ENCODE measurements at regions not wholly inside any gene's neighbourhood (a gene's known extent, or its start where the extent isn't known, plus 50 kb on each side); places are given as distances from the start of the nearest gene placed in this dataset.

GRCh38 chr3:64741341-64741740 lies 53.5 kb upstream of the ADAMTS9 start:
- DNase-seq (ENCODE audit: low read depth) = peak; percentile 18
- Mint-ChIP-seq H3K4me1 (ENCODE audit: low read depth, unreplicated experiment) (peaks cover 18% of the 10 kb centered on the region), H3K27me3 (ENCODE audit: low read depth, unreplicated experiment) (peaks cover 4% of the 10 kb centered on the region), H3K9me3 (ENCODE audit: unreplicated experiment) (peaks cover 4% of the 10 kb centered on the region), H3K36me3 (ENCODE audit: low read depth, unreplicated experiment) (no peaks in the 10 kb centered on the region), H3K4me3 (ENCODE audit: unreplicated experiment) (no peak overlapping the region), H3K27ac (ENCODE audit: unreplicated experiment) (no peak overlapping the region)
- Histone ChIP-seq H3K27me3 (ENCODE audit: insufficient read depth, low read length) (no peaks in the 10 kb centered on the region), H3K79me2 (ENCODE audit: insufficient read depth, low read length) (no peaks in the 10 kb centered on the region), H3K27ac (ENCODE audit: low read depth, low read length) (no peak overlapping the region), H3K9me3 (ENCODE audit: insufficient read depth, low read depth, low read length) (no peaks in the 10 kb centered on the region), H3K4me3 (ENCODE audit: insufficient read depth, low read depth, low read length) (no peak overlapping the region), H3K4me2 (ENCODE audit: low read length) (no peak overlapping the region), H3K36me3 (ENCODE audit: insufficient read depth, low read length) (no peaks in the 10 kb centered on the region), H3K9ac (ENCODE audit: low read length) (no peak overlapping the region), H2AFZ (ENCODE audit: low read depth, low read length) (no peak overlapping the region), H3K4me1 (ENCODE audit: insufficient read depth, low read length) (no peaks in the 10 kb centered on the region), H4K20me1 (ENCODE audit: insufficient read depth, low read length) (no peaks in the 10 kb centered on the region)
- no peak for TF ChIP-seq EZH2 (IDR thresholded peaks at IDR 0.05; ENCODE audit: insufficient read depth, low read length)
- TF ChIP-seq, protein P1, sequence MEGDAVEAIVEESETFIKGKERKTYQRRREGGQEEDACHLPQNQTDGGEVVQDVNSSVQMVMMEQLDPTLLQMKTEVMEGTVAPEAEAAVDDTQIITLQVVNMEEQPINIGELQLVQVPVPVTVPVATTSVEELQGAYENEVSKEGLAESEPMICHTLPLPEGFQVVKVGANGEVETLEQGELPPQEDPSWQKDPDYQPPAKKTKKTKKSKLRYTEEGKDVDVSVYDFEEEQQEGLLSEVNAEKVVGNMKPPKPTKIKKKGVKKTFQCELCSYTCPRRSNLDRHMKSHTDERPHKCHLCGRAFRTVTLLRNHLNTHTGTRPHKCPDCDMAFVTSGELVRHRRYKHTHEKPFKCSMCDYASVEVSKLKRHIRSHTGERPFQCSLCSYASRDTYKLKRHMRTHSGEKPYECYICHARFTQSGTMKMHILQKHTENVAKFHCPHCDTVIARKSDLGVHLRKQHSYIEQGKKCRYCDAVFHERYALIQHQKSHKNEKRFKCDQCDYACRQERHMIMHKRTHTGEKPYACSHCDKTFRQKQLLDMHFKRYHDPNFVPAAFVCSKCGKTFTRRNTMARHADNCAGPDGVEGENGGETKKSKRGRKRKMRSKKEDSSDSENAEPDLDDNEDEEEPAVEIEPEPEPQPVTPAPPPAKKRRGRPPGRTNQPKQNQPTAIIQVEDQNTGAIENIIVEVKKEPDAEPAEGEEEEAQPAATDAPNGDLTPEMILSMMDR (IDR thresholded peaks at IDR 0.05; ENCODE audit: insufficient read depth, low read depth, low read length) = no peak
- FAIRE-seq = no peak

DNA sequence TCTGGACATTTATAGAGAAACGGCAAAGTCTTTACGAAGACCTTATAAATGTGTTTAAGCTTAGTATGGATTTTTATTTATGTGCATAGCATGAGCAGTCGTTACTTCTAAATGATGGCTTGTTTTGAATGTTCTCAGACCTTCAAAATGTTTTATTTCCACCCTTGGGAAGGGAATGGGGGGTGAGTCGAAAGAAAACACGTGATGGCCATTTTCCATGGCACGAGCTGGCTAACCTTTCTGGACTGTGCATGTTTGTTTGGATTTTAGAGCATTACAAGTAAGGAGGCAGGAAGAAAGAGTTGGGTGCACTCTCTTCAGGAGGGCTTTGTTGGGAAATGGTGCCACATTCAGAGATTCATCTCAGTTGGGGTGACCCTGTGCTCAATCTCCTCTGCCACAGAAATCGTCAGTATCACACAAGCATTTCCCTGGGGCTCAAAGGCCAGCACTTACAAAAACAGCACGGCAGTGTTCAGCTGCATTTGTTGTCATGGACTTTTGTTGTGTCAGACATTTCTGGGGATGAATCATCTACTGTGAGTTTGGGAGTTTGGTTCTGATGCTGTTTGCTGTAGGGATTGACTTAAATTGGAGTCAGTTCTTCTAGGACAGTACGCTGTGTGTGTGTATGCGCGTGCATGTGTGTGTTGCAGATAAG lies 52.3 kb upstream of the ADAMTS9 start:
- peak overlapping the region; percentile 29 for H3K27ac Mint-ChIP-seq (ENCODE audit: unreplicated experiment)
- H4K20me1 ChIP-seq (ENCODE audit: insufficient read depth, low read length) = no peaks in the 10 kb centered on the region
- H3K4me1 Mint-ChIP-seq (ENCODE audit: low read depth, unreplicated experiment) = peaks cover 15% of the 10 kb centered on the region
- H3K36me3 ChIP-seq (ENCODE audit: insufficient read depth, low read length) = no peaks in the 10 kb centered on the region
- no peaks in the 10 kb centered on the region for H3K36me3 Mint-ChIP-seq (ENCODE audit: low read depth, unreplicated experiment)
- DNase-seq (ENCODE audit: low read depth) = peak; percentile 30
- H3K27me3 Mint-ChIP-seq (ENCODE audit: low read depth, unreplicated experiment) = peaks cover 4% of the 10 kb centered on the region
- H3K27ac ChIP-seq (ENCODE audit: low read depth, low read length) = no peak overlapping the region
- H3K9me3 Mint-ChIP-seq (ENCODE audit: unreplicated experiment) = peaks cover 4% of the 10 kb centered on the region
- no peaks in the 10 kb centered on the region for H3K4me1 ChIP-seq (ENCODE audit: insufficient read depth, low read length)
- no peak overlapping the region for H3K4me3 Mint-ChIP-seq (ENCODE audit: unreplicated experiment)
- no peaks in the 10 kb centered on the region for H3K27me3 ChIP-seq (ENCODE audit: insufficient read depth, low read length)
- no peak for FAIRE-seq
- peak overlapping the region; percentile 30 for H3K4me2 ChIP-seq (ENCODE audit: low read length)
- H3K9ac ChIP-seq (ENCODE audit: low read length) = no peak overlapping the region
- no peak overlapping the region for H2AFZ ChIP-seq (ENCODE audit: low read depth, low read length)
- TF ChIP-seq, protein P1 (IDR thresholded peaks at IDR 0.05; ENCODE audit: insufficient read depth, low read depth, low read length) = no peak
- no peak for TF ChIP-seq EZH2 (IDR thresholded peaks at IDR 0.05; ENCODE audit: insufficient read depth, low read length)
- no peak overlapping the region for H3K4me3 ChIP-seq (ENCODE audit: insufficient read depth, low read depth, low read length)
- no peaks in the 10 kb centered on the region for H3K9me3 ChIP-seq (ENCODE audit: insufficient read depth, low read depth, low read length)
- no peaks in the 10 kb centered on the region for H3K79me2 ChIP-seq (ENCODE audit: insufficient read depth, low read length)
